HG02852 (cell line): ENCODE measurements at regions not wholly inside any gene's neighbourhood (a gene's known extent, or its start where the extent isn't known, plus 50 kb on each side); places are given as distances from the start of the nearest gene placed in this dataset.

Experiments
- ATAC-seq: cut with Tn5 transposase; IDR thresholded peaks from one replicate; pipeline ENCODE4 v1.9.1; 2021; ENCODE audit warnings: mild to moderate bottlenecking, moderate library complexity; ENCODE audit not compliant: unreplicated experiment

DNA sequence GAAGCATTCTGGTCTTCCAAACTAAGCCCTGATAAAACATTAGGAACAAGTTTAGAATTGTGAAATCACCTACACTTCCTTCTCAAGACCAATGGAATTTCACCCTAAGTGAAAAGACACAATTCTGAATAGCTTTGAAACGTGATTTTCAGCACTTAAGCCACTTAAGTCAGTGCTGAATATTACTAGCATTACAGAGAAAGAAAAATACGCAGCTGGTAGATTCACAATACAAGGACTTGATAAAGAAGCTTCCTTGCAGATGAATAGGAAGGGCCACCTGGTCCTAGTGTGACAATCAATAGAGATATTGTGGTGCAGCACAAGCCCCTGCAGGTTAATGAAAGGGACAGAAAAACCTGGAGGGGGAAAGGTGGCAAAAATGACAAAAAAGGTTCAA is 353.1 kb upstream of the ALCAM start:
- no peak for ATAC-seq

DNA sequence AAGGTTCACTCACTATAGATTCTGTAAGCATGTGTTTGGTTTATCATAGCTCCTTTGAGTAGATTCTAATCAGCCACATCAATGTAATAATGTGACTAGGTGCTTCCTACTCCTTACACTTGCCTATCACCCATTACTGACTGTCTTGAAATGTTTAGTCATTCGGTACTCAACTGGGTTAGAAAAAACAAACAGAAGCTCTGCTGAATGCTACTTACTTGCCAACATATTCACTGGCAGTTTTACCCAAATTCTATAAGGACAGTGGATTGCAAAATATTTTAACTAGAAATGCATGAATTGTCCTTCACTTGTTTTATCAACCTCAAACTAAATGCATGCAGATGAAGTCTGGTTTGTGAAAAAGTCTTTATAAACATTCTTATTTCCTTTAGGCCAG is 352.1 kb upstream of the ALCAM start:
- ATAC-seq = no peak

DNA sequence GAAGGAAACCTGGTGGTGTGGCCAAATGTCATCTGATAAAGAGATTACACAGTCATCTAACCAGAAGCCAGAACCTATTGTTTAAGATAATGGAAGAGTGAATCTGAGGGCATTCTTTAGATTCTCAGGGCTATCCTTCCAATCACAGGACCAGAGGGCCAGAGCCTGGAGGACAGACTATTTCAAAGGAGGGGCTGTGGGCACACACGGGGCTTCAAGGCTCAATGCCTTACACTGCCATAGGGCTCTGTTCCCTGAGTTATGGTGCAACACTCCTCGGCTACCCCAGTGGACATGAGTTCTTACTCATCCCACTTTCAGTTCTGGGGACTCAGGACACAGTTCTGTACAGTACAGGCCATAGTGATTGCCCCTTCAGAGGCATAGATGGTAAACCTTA is 343.9 kb upstream of the ALCAM start:
- ATAC-seq = no peak

DNA sequence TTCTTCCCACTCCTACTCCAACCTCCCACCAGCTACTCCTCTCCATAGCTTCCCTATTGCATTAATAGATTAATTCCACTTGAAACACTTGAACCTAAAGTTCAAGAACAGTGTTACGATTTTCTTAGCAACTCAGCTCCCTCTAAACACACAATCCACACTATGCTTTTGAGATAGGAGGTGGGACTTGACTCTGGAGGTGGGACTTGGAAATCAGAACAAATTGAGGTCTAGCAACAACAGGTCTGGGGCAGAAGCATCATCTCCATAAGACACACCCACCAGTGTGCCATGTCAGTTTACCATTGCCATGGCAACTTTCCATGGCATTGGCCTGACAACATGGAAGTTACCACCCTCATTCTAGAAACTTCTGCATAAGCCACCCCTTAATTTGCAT is 336.5 kb upstream of the ALCAM start:
- no peak for ATAC-seq

DNA sequence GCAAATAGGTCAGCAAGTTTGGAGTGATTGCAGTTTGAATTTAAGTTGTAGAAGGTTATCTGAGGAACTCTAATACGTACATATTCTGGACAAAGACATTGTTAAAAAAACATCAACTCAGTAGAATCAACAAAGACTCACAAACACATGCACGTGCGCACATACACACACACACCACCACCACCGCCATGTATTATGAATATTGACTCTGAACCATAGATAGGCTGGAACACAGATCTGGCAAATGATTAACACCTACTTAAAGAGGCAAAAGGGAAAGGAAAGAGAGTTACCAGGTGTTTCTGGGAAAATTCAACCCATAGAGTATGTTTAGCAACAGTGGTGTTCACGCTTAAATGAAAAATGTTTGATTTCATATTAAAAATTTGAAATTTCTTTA is 334.2 kb upstream of the ALCAM start:
- no peak for ATAC-seq

DNA sequence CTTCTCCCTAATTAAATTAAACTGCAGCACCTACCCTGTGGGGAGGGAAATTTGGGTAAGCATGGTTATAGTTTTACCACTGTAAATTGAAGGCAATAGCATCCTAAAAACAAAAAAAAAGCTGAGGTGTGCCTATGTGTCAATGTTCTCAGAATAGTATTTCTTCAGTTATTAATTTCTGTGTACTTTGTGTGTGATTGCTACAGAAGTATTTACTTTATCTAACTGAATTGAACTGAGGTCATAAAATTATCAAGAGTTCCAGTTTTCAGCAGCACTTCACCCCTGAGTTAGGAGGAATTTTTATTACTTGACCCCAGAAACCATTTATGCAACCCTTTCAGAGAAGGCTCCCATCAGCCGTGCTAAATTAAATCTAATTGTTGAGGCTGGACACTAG is 333.6 kb upstream of the ALCAM start:
- ATAC-seq = no peak

DNA sequence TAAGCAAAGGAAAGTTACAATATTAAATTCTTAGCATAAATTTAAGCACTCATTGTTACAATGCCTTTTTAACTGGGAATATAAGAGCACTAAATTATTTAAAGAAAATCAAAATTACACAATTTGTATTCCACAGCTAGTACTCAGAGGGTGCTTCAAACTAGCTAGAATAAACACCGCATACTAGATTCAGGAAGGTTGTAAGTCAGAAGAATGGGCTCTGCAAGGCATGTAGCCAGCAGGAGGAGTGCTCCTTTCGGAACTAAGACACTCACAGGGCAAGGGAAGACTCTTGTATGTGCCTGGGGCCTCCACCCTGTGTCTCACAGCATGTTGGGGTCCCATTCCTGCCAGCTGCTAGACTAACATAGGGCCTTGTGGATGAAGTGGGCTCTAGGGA is 327.7 kb upstream of the ALCAM start:
- ATAC-seq = no peak

DNA sequence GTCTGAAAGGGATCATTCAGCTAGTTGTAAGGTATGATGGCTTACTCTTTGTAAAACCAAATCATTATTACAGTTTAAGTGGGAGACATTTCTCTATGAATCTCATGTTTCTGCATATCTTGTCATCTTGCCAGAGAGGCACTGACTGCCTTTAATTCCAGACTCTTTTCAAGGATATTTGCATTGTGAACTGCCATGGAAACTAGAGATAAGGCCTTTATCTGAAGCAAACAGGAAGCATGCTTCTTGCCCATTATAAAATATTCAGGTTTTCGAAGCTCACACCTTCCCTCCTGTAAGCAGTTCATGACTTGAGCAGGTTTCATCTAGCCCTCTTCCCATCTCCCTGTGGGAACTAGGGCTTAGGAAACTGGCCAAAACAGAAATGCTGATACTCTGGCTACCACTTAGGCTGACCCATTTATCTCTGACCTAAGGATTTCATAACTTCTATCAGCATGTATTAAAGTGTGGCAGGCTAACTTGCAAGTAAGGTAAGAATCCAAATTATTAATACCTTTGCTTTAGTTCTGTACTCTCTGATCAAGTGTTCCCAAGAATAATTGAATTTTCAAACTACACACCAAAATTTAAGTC is 326.6 kb upstream of the ALCAM start:
- ATAC-seq = no peak

DNA sequence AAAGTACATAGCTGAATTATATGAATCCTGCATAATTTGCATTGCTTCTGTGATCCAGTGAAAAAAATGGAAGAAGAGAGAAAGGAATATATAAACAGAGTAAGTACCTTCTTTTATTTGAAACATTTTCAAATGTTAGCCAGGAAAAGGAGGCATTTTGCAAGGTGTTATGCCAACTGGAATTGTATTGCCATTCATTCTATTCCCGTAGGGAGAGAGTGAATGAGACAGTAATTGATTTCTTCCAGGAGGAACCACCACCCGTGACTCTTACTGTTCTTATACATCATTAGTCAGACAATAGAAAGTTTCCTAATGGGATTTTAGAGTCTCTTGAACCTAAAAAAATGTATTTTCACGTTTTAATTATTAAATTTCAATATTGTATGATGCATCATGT is 324.1 kb upstream of the ALCAM start:
- ATAC-seq = no peak

DNA sequence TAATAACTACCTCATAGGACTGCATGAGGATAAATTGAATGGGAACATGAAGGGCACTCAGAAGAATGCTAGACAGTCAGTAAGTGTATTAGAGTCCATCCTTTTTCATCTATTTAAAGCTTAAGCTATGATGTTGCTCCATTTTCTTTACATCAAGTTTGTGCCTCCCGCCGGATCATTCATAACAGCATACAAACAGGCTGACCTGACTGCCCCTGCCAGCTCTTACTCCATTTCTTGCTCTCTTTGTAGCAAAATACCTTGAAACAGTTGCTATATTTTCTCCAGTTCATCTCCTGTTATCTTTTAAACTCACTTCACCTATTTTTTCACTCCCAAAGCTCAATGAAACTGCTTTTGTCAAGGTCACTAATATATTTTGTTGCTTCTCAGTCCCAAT is 315.6 kb upstream of the ALCAM start:
- ATAC-seq = no peak

DNA sequence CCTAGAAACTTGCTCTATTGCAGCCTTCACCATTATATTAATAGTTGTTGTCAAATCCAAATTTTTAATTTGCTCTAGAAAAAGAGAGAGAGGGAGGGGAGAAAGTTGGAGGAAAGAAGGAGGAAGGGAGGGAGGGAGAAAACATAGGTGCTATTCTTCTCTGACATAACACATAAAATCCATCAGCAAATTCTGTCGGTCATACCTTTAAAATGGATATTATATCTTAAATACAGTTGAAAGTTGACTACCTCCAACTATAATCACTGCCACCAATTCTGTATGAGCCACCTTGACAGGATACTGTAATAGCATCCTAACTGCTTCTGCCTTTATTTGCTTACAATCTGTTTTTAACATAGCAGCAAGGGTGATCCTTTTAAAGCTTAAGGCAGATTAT is 314.7 kb upstream of the ALCAM start:
- no peak for ATAC-seq

DNA sequence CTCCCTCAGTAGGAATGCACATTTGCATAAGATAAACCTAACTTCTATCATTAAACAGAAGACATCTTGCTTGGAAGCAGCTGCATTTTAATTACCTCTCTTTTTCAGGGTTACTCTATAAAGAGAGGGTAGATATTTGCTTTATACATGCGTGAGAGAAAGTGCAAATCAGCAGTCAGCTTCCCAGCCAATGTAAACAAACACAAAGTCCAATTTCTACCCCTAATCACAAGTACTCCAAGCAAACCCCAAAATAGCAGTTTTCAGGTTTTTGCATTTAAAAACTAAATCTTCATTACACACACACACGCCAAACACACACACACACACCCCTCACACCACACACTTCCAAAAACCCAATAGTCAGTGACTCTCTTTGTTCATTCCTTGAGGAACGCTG is 303.9 kb upstream of the ALCAM start:
- no peak for ATAC-seq

DNA sequence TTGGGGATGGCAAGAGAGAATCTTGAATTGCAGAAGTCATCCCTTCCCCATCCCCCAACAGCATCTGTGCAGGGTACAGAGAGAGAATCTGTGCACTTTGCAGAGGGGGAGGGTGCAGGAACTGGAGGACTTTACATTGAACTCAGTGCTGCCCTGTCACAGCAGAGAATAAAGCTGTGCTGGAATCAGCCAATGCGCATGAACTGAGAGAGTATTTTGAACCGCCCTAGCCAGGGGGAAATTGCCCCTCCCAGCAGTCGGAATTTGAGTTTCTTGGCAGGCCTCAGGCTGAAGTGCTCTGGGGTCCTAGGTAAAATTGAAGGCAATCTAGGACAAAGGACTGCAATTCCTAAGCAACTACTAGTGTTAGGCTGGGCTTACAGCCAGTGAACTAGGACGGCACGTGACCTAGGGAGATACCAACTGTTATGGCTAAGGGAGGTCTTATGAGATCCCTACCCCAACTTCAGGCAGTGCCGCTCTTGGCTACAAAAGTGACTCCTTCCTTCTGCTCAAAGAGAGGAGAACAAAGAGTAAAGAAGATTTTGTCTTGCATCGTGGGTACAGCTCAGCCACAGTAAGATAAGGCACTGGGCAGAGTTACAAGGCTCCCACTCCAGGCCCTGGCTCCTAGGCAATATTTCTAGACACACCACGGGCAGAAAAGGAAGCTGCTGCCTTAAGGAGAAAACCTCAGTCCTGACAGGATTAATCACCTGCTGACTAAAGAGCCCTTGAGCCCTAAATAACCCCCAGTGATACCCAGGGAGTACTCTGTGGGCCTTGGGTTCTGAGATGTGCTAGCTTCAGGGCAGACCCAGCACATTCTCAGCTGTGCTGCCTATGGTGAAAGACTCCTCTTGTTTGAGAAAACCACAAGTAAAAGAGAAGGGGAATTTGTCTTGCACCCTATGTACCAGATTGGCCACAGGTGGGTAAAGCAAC is 300.5 kb upstream of the ALCAM start:
- ATAC-seq = no peak

DNA sequence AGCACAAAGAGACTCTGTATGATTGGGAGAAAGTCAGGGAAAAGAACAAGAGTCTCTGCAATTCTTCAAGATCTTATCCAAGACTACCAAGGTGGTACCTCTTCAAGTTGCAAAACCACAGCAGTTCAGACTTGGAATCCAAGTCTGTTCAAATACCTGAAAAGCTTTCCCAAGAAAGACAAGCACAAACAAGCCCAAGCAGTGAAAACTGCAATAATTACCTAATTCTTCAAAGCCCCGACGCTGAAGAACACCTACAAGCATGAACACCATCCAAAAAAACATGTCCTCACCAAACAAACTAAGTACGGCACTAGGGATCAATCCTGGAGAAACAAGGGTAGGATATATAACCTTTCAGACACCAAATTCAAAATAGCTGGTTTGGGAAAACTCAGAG is 299.3 kb upstream of the ALCAM start:
- no peak for ATAC-seq

DNA sequence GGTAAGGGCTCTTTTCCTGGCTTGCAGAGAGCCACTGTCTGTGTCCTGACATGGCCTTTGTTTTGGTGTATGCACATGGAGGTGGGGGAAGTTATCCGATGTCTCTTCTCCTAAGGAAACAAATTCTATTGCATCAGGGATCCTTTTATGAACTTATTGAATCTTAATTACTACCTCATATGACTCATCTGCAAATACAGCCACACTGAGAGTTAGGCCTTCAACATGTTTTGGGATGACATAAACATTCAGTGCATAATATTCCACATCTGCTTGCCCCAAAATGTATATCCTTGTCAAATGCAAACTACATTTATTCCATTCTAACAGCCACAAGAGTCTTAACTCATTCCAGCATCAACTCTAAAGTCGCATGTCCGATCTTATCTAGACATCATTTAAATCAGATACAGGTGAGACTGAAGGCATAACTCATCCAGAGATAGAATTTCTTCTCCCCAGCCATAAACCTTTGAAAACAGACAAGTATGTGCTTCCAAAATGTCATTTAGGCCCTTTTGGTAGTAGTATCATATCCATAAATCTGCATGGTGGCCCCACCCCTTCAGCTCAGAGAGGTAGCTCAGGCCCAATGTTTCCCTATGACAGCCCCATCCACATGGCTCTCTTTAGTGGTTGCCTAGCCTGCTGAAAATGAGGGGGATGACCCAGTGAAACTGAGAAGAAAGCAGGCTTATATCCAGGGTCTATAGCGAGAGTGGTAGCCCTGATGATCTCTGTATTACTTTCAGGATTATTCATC is 289.5 kb upstream of the ALCAM start:
- no peak for ATAC-seq

DNA sequence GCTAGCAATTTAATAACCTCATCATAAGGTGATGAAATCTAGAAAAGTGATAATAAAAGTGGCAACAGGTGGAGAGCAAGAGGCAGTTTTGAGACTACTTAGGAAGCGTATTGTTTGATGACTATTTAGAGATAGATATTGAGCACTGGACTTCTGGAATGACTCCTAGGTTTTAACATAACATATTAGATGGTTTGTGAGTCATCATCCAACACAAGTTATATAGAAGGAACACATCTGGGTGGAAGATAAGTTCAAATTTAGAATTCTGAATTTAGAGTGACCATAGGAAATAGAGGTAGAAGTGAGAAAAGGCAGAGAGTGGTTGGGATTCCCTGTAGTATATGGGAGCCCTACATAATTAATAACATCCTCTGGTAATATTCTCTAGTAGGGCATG is 282.8 kb upstream of the ALCAM start:
- no peak for ATAC-seq

DNA sequence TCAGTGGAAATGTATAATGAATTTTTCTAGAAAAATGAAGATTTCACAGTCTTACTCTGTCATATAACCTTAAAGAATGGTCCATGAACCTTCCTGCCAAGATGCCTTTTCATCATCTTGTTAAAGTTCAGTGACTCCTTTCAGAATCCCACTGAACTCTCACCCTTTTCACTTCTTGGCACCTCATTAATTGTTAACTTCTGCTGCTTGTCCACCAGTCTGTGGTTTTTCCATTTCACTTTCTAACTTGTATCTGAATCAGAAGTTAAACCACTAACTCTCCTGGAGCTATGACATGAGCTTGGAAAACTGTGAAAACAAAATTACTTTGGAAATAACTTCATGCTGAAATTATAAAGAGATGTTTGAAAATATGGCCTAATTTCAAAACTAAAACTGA is 281.2 kb upstream of the ALCAM start:
- ATAC-seq = no peak

DNA sequence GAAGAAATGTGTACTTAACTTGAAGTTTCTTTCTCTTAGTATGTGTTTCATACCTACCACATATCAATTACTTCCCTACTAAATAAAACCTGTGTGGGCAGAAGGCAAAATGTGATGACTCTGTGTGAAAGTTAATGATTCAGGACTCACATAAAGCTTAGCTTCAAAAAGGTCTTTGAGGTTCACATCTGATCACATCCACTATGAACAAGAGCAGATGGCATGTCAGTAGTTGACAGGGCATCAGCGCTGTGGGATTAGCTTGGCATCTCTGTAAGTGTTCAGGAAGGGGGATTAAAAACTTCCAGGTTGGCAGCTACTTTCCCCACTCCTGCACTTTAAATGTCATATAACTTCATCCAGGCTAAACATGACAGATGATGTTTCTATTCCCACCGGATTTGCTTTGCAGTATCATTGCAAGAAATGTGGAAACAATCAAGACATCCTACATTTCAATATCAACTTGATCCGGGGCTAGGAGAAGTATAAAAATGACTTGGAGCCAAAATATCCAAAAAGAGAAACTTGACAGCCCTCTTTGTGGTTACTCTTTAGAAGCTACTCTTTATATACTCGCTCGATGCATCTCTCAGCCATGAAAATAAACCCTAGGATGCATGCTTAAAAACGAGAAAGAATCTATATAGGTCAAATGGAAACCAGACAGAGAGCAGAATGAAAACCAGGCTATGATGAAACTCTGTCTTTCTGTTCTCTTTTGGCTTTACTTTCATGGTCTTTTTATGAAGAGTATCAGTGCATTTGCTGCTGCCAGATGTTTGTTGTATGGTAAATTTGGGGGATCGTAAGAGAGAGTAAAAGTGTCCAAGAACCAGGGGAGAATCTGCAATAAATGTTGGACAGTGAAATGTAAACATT is 273.1 kb upstream of the ALCAM start:
- ATAC-seq = peak; percentile 64

DNA sequence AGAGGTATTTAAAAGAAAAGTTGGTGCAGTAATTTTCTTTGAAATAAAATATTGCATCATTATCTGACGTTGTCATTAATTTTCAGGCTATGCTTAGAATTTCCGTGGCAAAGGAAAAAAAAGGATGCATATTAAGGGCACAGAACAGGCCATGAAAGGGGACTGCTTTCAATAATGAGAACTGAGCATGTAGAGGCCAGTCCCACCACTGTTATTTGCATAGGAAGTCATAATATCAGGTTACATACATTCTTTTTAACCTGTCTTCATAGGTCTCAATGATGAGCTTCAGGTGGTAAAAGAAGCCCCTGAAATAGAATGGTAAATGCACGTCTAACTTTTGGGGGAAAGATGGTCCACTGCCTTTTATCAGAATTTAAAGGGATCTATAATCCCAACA is 272.1 kb upstream of the ALCAM start:
- ATAC-seq = no peak

DNA sequence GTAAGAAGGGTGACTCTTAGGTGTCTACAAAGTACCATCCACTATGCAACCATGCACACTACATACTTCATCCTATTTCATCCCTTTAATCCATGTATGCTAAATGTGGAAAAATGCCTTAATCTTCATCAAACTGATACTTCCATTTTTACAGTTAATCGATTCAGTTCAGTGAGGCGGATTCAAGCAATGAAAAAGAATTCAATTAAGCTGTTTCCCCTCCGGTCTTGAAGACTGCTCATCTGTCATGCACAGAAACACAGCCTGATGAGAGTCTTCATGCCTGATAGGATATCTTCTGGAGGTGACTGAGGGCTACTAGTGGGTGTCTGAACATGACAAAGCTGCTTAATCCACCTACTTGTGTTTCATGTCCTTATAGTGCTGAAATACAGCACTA is 270.6 kb upstream of the ALCAM start:
- no peak for ATAC-seq

DNA sequence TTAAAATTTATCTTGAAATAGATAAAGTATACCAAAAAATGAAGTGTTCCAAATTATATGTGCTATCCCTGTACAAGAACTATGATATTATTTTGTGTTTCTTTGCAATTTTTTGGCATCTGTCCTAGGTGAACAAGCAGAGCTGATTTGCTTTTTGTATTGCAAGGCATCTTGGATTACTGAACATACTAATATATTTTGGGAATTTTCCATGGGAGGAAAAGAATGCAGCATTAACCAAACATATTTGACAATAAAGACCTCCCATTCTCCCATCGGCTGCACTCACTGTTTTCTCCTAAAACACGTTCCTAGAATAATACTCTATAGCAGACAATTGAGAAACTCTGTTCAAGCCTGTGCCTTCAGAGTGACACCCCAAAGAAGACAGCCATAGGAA is 265.1 kb upstream of the ALCAM start:
- no peak for ATAC-seq
